ENCODE measurements at regions not wholly inside any gene's neighbourhood (a gene's known extent, or its start where the extent isn't known, plus 50 kb on each side); places are given as distances from the start of the nearest gene placed in this dataset.

DNA sequence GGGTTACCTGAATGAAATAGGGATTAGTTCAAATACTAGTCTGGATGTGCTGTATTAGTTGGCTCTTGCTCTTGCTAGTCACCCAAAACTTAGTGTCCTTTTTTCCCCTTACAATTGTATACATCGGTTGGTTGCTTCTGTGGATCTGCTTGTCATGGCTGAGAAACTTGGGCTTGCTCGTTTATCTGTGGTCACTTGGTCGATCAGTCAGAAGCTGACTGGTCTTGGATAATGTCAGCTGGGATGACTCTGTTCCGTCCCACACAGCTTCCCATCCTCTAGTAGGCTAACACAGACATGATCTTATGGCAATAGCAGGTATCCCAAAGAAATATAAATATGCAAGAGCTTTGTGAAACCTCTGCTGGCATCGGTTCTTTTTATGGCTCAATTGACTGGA, 807.4 kb downstream of the MAT2B start (continued):
- TF ChIP-seq, protein P1, sequence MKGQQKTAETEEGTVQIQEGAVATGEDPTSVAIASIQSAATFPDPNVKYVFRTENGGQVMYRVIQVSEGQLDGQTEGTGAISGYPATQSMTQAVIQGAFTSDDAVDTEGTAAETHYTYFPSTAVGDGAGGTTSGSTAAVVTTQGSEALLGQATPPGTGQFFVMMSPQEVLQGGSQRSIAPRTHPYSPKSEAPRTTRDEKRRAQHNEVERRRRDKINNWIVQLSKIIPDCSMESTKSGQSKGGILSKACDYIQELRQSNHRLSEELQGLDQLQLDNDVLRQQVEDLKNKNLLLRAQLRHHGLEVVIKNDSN (IDR thresholded peaks at IDR 0.05; ENCODE audit: borderline replicate concordance, extremely low read length, insufficient read depth, low read depth, low read length) = no peak
- TF ChIP-seq CHD4 (IDR thresholded peaks at IDR 0.05) = no peak
- TF ChIP-seq POLR2AphosphoS2 (IDR thresholded peaks at IDR 0.05; ENCODE audit: low read depth, low read length) = no peak
- TF ChIP-seq CREM (IDR thresholded peaks at IDR 0.05; ENCODE audit: low read depth) = no peak

DNA sequence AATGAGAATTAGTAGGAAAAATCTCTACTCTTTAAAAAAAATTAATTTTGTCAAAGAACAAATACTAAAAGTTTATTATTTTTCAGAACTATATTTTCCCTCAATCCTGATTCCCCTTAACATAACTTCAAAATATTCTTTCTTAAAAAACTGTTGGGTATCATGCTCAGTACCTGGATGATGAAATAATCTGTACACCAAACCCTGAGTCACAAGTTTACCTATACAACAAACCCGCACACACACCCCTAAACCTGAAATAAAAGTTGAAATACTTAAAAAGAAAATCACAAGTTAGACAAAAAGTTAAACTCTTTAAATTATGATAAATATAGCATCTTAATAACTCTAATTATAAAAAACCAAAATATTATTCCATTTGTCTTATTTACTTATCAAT, 812.3 kb downstream of the MAT2B start:
- H3K36me3 ChIP-seq (ENCODE audit: control insufficient read depth in 2 of 2, insufficient read depth in 2 of 2, low read length in 1 of 2) = no peaks in the 10 kb centered on the region
- in situ Hi-C loops (cut with MboI) = no loop called here
- TF ChIP-seq RFX5 (IDR thresholded peaks at IDR 0.05; ENCODE audit: low read depth, low read length) (no peak), TCF12 (IDR thresholded peaks at IDR 0.05; ENCODE audit: low read depth, low read length) (no peak)
- BruUV-seq (replicated peaks) = no TSS peak
- DNase-seq (ENCODE audit: low read depth, low spot score) (no peak), ATAC-seq (no peak), FAIRE-seq (no peak)
- no peak overlapping the region for H3K4me2 ChIP-seq (ENCODE audit: control insufficient read depth, insufficient read depth)
- H3K79me2 ChIP-seq (ENCODE audit: control insufficient read depth, insufficient read depth, low read length) = no peaks in the 10 kb centered on the region
- H3K9ac ChIP-seq (ENCODE audit: control insufficient read depth, insufficient read depth, low read length) = no peak overlapping the region
- WGBS (ENCODE audit: insufficient coverage, insufficient replicate concordance, low lambda C conversion rate, missing lambda C conversion rate) = 4% methylated on average over 1 of the region's 1 CpG
- no peak overlapping the region for H2AFZ ChIP-seq (ENCODE audit: control insufficient read depth, low read depth, low read length)
- no peak overlapping the region for H3K27ac ChIP-seq (ENCODE audit: control insufficient read depth, insufficient read depth)
- intact Hi-C loops (cut with micrococcal nuclease; ENCODE audit: unreplicated experiment) = no loop called here
- H4K20me1 ChIP-seq (ENCODE audit: control insufficient read depth, insufficient read depth) = no peaks in the 10 kb centered on the region
- H3K4me1 ChIP-seq (ENCODE audit: control insufficient read depth, insufficient read depth, low read length) = no peaks in the 10 kb centered on the region
- H3K27me3 ChIP-seq (replicated peaks in 1 of 2; ENCODE audit: control insufficient read depth in 2 of 2, insufficient read depth in 2 of 2, low read length in 1 of 2) = no peaks in the 10 kb centered on the region
- H3K9me3 ChIP-seq (replicated peaks; ENCODE audit: control insufficient read depth, insufficient read depth, low read length) = no peaks in the 10 kb centered on the region
- CTCF ChIA-PET = no interaction called here
- SMC1A ChIA-PET (ENCODE audit: uncharacterized antibody, unreplicated experiment) = no interaction called here
- no peak overlapping the region for H3K4me3 ChIP-seq
- RAD21 ChIA-PET (ENCODE audit: unreplicated experiment) = interaction anchor here (0.9 kb wide), 1 partner anchor 23 kb away, joined by 3 read pairs; no protein-coding TSS in a partner anchor
- POLR2A ChIA-PET = no interaction called here

DNA sequence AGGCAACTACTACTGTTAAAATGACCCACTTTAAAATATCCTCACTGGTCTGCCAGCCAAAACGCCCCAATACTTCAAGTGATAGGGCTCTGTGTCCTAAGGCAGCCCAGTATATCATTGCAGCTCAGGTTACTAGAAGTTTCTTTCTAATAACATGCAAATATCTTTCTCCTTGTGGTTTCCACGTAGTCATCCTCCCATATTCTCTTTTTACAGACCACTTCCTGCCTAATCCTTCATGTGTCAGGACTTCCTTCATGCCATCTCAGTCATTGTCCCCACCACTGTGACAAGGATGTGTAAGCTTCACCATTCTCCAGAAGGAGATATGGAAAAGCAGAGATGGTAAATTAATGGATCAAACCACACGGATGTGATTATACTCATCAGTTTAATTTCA, 813.7 kb downstream of the MAT2B start:
- in situ Hi-C loops (cut with MboI) = no loop called here
- no peak for ATAC-seq
- TF ChIP-seq ZNF384 (IDR thresholded peaks at IDR 0.05; ENCODE audit: borderline replicate concordance, low read depth, low read length) = no peak
- TF ChIP-seq SREBF2 (IDR thresholded peaks at IDR 0.05; ENCODE audit: low read length) = no peak
- TF ChIP-seq, protein P2, sequence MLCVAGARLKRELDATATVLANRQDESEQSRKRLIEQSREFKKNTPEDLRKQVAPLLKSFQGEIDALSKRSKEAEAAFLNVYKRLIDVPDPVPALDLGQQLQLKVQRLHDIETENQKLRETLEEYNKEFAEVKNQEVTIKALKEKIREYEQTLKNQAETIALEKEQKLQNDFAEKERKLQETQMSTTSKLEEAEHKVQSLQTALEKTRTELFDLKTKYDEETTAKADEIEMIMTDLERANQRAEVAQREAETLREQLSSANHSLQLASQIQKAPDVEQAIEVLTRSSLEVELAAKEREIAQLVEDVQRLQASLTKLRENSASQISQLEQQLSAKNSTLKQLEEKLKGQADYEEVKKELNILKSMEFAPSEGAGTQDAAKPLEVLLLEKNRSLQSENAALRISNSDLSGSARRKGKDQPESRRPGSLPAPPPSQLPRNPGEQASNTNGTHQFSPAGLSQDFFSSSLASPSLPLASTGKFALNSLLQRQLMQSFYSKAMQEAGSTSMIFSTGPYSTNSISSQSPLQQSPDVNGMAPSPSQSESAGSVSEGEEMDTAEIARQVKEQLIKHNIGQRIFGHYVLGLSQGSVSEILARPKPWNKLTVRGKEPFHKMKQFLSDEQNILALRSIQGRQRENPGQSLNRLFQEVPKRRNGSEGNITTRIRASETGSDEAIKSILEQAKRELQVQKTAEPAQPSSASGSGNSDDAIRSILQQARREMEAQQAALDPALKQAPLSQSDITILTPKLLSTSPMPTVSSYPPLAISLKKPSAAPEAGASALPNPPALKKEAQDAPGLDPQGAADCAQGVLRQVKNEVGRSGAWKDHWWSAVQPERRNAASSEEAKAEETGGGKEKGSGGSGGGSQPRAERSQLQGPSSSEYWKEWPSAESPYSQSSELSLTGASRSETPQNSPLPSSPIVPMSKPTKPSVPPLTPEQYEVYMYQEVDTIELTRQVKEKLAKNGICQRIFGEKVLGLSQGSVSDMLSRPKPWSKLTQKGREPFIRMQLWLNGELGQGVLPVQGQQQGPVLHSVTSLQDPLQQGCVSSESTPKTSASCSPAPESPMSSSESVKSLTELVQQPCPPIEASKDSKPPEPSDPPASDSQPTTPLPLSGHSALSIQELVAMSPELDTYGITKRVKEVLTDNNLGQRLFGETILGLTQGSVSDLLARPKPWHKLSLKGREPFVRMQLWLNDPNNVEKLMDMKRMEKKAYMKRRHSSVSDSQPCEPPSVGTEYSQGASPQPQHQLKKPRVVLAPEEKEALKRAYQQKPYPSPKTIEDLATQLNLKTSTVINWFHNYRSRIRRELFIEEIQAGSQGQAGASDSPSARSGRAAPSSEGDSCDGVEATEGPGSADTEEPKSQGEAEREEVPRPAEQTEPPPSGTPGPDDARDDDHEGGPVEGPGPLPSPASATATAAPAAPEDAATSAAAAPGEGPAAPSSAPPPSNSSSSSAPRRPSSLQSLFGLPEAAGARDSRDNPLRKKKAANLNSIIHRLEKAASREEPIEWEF (IDR thresholded peaks at IDR 0.05; ENCODE audit: insufficient replicate concordance, low read depth, low read length) = no peak
- TF ChIP-seq TBL1XR1 (IDR thresholded peaks at IDR 0.05; ENCODE audit: low read depth, low read length) = no peak
- no peak for TF ChIP-seq BHLHE40 (IDR thresholded peaks at IDR 0.05; ENCODE audit: borderline replicate concordance in 1 of 2, low read depth in 2 of 2, low read length in 1 of 2)
- no peak for TF ChIP-seq YBX1 (IDR thresholded peaks at IDR 0.05)

More for the DNA sequence above, 813.7 kb downstream of the MAT2B start:
- intact Hi-C loops (cut with micrococcal nuclease; ENCODE audit: unreplicated experiment) = no loop called here
- H3K9ac ChIP-seq (ENCODE audit: control insufficient read depth, insufficient read depth, low read length) = no peak overlapping the region
- WGBS (ENCODE audit: insufficient coverage, insufficient replicate concordance, low lambda C conversion rate, missing lambda C conversion rate) = 0% methylated on average over 3 of the region's 3 CpGs
- H3K27me3 ChIP-seq (replicated peaks in 1 of 2; ENCODE audit: control insufficient read depth in 2 of 2, insufficient read depth in 2 of 2, low read length in 1 of 2) = no peaks in the 10 kb centered on the region
- no peaks in the 10 kb centered on the region for H3K36me3 ChIP-seq (ENCODE audit: control insufficient read depth in 2 of 2, insufficient read depth in 2 of 2, low read length in 1 of 2)
- H3K9me3 ChIP-seq (replicated peaks; ENCODE audit: control insufficient read depth, insufficient read depth, low read length) = no peaks in the 10 kb centered on the region
- SMC1A ChIA-PET (ENCODE audit: uncharacterized antibody, unreplicated experiment) = interaction anchor here (0.6 to 2.1 kb wide), 3 partner anchors 27 to 180 kb away, joined by 3 to 7 read pairs (median 5); no protein-coding TSS in a partner anchor
- H4K20me1 ChIP-seq (ENCODE audit: control insufficient read depth, insufficient read depth) = no peaks in the 10 kb centered on the region
- RAD21 ChIA-PET (ENCODE audit: unreplicated experiment) = no interaction called here
- POLR2A ChIA-PET = interaction anchor here (0.6 kb wide), 1 partner anchor 23 kb away, joined by 3 read pairs; no protein-coding TSS in a partner anchor
- H3K79me2 ChIP-seq (ENCODE audit: control insufficient read depth, insufficient read depth, low read length) = no peaks in the 10 kb centered on the region
- no peak overlapping the region for H3K4me2 ChIP-seq (ENCODE audit: control insufficient read depth, insufficient read depth)
- DNase-seq (ENCODE audit: low read depth, low spot score) (no peak), FAIRE-seq (no peak)
- H3K4me1 ChIP-seq (ENCODE audit: control insufficient read depth, insufficient read depth, low read length) = no peaks in the 10 kb centered on the region
- no peak overlapping the region for H3K4me3 ChIP-seq
- no TSS peak for BruUV-seq (replicated peaks)
- no peak overlapping the region for H3K27ac ChIP-seq (ENCODE audit: control insufficient read depth, insufficient read depth)
- CTCF ChIA-PET = no interaction called here
- H2AFZ ChIP-seq (ENCODE audit: control insufficient read depth, low read depth, low read length) = no peak overlapping the region

All from GM12878 (cell line).